KMS-11 (cell line): ENCODE measurements at regions not wholly inside any gene's neighbourhood (a gene's known extent, or its start where the extent isn't known, plus 50 kb on each side); places are given as distances from the start of the nearest gene placed in this dataset.

Experiments used
- H2AFZ ChIP-seq: fragments of 200-600 bp; sonication (generic); 2 replicates; pipeline ENCODE4 v1.6.1; 2016; ENCODE audit warnings: antibody characterized with exemption, mixed run types, low read depth
- H3K27ac ChIP-seq: fragments of 200-600 bp; sonication (generic); 2 replicates; pipeline ENCODE4 v1.6.1; 2016; ENCODE audit warnings: mild to moderate bottlenecking, mixed run types
- H3K27me3 ChIP-seq: fragments of 200-600 bp; sonication (generic); 2 replicates; pipeline ENCODE4 v1.6.1; 2017; ENCODE audit warnings: mild to moderate bottlenecking, low read depth, mixed run types, moderate library complexity; ENCODE audit not compliant: insufficient read depth
- H3K36me3 ChIP-seq: fragments of 200-600 bp; sonication (generic); 2 replicates; pipeline ENCODE4 v1.6.1; 2017; ENCODE audit warnings: mild to moderate bottlenecking, mixed run types; ENCODE audit not compliant: insufficient read depth
- H3K4me1 ChIP-seq: fragments of 200-600 bp; sonication (generic); 2 replicates; pipeline ENCODE4 v1.6.1; 2016; ENCODE audit warnings: mild to moderate bottlenecking, low read depth, mixed run types; ENCODE audit not compliant: poor library complexity, severe bottlenecking
- H3K4me2 ChIP-seq: fragments of 200-600 bp; sonication (generic); 2 replicates; pipeline ENCODE4 v1.7.0; 2016; ENCODE audit warnings: mild to moderate bottlenecking, mixed run types
- H3K4me3 ChIP-seq: fragments of 200-600 bp; sonication (generic); IDR thresholded peaks from 2 replicates; pipeline ENCODE4 v1.6.1; 2017; ENCODE audit warnings: low read depth, low read length, mixed read lengths; ENCODE audit not compliant: insufficient read depth
- H3K79me2 ChIP-seq: fragments of 200-600 bp; sonication (generic); 2 replicates; pipeline ENCODE4 v1.6.1; 2016; ENCODE audit warnings: low read depth, mixed run types; ENCODE audit not compliant: insufficient read depth
- H3K9ac ChIP-seq: fragments of 200-600 bp; sonication (generic); 2 replicates; pipeline ENCODE4 v1.6.1; 2016; ENCODE audit warnings: mild to moderate bottlenecking, mixed run types
- H4K20me1 ChIP-seq: fragments of 200-600 bp; sonication (generic); 2 replicates; pipeline ENCODE4 v1.6.1; 2016; ENCODE audit warnings: mild to moderate bottlenecking, mixed run types; ENCODE audit not compliant: insufficient read depth
- CTCF ChIP-seq: fragments of 200-600 bp; sonication (generic); conservative IDR thresholded peaks from 2 replicates; pipeline ENCODE4 v1.6.1; 2017; ENCODE audit warnings: low read depth, mild to moderate bottlenecking, antibody characterized with exemption, low read length, moderate library complexity, mixed read lengths

GRCh38 chr15:53305554-53305953, 453.9 kb downstream of the WDR72 start:
- H2AFZ ChIP-seq = no peak overlapping the region
- no peak for TF ChIP-seq CTCF
- no peaks in the 10 kb centered on the region for H3K79me2 ChIP-seq
- H3K4me3 ChIP-seq = no peak overlapping the region
- no peaks in the 10 kb centered on the region for H3K27me3 ChIP-seq
- H3K9ac ChIP-seq = no peak overlapping the region
- no peak overlapping the region for H3K27ac ChIP-seq
- no peaks in the 10 kb centered on the region for H3K36me3 ChIP-seq
- no peak overlapping the region for H3K4me2 ChIP-seq
- no peaks in the 10 kb centered on the region for H4K20me1 ChIP-seq
- H3K4me1 ChIP-seq = no peaks in the 10 kb centered on the region

- TF ChIP-seq CTCF = no peak
Measured at GRCh38 chr15:53305101-53305500, 454.4 kb downstream of the WDR72 start.

DNA sequence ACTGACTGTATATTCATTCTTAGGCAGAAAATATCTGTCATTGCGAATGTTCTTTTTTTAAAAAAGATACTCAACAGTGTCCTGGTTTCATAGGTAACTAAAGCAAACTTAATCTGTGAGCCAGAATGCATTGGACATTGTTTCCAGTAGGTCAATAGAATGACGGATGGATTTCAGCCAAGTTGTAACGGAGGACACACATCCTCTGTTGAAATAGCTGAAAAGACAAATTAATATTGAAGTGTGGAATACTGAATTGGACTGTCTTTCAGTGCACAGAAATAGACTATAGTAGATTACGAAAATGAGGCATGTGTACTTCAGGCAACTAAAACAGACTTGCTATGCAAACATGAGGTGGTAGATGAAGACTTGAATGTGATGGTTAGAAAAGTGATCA, 461.6 kb downstream of the WDR72 start:
- no peaks in the 10 kb centered on the region for H4K20me1 ChIP-seq
- H3K27me3 ChIP-seq = no peaks in the 10 kb centered on the region
- no peak overlapping the region for H3K4me2 ChIP-seq
- no peak overlapping the region for H3K9ac ChIP-seq
- no peak overlapping the region for H2AFZ ChIP-seq
- H3K4me3 ChIP-seq = no peak overlapping the region
- no peaks in the 10 kb centered on the region for H3K4me1 ChIP-seq
- no peaks in the 10 kb centered on the region for H3K36me3 ChIP-seq
- no peaks in the 10 kb centered on the region for H3K79me2 ChIP-seq
- no peak for TF ChIP-seq CTCF
- no peak overlapping the region for H3K27ac ChIP-seq

More at GRCh38 chr15:53305101-53305500, 454.4 kb downstream of the WDR72 start:
- H3K36me3 ChIP-seq = no peaks in the 10 kb centered on the region
- no peak overlapping the region for H3K9ac ChIP-seq
- H3K4me3 ChIP-seq = no peak overlapping the region
- no peaks in the 10 kb centered on the region for H3K79me2 ChIP-seq
- no peaks in the 10 kb centered on the region for H3K27me3 ChIP-seq
- no peak overlapping the region for H3K4me2 ChIP-seq
- H4K20me1 ChIP-seq = no peaks in the 10 kb centered on the region
- no peaks in the 10 kb centered on the region for H3K4me1 ChIP-seq
- H3K27ac ChIP-seq = no peak overlapping the region
- no peak overlapping the region for H2AFZ ChIP-seq

- H2AFZ ChIP-seq = no peak overlapping the region
- no peaks in the 10 kb centered on the region for H3K27me3 ChIP-seq
- no peak for TF ChIP-seq CTCF
- H3K27ac ChIP-seq = no peak overlapping the region
- H3K9ac ChIP-seq = no peak overlapping the region
- no peaks in the 10 kb centered on the region for H3K4me1 ChIP-seq
- no peak overlapping the region for H3K4me3 ChIP-seq
- no peaks in the 10 kb centered on the region for H3K36me3 ChIP-seq
- H3K4me2 ChIP-seq = no peak overlapping the region
- H3K79me2 ChIP-seq = no peaks in the 10 kb centered on the region
- no peaks in the 10 kb centered on the region for H4K20me1 ChIP-seq
Measured at GRCh38 chr15:53296603-53297002, 462.9 kb downstream of the WDR72 start.
